ENCODE measurements at regions not wholly inside any gene's neighbourhood (a gene's known extent, or its start where the extent isn't known, plus 50 kb on each side); places are given as distances from the start of the nearest gene placed in this dataset.

DNA sequence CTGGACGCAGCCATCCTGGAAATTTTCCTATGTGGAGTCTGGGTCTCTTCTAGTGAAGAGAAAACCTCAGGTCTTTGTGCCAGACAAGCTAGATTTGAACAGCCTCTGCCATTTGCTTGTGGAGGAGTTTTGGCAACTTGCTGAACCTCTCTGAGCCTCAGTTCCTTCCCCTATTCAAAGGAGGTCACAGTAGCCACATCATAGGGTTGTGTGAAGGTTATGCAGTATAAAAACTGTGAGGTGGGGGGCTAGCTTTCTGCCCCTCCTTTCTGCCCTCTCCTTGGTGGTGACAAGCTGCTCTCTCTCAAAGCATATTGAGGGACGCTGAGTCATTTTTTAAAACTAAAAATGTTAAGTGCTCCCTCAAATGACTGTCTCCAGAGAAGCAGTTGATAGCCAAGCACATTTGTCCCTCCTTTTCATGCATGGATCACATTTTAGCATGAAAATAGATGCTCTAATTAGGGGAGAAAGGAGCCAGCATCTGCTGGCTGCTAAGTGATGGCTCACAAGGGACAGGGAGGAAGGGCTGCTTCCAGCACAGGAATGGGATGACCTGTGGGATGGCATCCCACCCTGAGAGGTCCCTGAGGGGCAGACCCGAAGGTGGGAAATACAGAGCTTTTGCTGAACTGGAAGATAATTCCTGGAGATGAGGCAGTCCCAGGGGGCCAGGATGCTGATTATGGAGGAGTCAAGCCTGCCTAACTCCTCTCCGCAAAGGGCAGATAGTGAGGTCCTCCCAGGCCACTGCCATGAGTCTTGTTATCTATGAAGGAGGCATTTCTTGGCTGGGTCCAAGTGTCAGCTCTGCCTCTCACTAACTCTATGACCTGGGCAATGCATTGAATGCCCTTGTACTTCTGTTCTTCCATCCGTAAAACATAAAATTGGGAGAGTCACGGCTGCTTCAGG lies 218.8 kb downstream of the RAB11FIP4 start:
- intact Hi-C loops (cut with DNase I) = no loop called here
- TF ChIP-seq, protein P1, sequence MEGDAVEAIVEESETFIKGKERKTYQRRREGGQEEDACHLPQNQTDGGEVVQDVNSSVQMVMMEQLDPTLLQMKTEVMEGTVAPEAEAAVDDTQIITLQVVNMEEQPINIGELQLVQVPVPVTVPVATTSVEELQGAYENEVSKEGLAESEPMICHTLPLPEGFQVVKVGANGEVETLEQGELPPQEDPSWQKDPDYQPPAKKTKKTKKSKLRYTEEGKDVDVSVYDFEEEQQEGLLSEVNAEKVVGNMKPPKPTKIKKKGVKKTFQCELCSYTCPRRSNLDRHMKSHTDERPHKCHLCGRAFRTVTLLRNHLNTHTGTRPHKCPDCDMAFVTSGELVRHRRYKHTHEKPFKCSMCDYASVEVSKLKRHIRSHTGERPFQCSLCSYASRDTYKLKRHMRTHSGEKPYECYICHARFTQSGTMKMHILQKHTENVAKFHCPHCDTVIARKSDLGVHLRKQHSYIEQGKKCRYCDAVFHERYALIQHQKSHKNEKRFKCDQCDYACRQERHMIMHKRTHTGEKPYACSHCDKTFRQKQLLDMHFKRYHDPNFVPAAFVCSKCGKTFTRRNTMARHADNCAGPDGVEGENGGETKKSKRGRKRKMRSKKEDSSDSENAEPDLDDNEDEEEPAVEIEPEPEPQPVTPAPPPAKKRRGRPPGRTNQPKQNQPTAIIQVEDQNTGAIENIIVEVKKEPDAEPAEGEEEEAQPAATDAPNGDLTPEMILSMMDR (IDR thresholded peaks at IDR 0.05) = no peak

DNA sequence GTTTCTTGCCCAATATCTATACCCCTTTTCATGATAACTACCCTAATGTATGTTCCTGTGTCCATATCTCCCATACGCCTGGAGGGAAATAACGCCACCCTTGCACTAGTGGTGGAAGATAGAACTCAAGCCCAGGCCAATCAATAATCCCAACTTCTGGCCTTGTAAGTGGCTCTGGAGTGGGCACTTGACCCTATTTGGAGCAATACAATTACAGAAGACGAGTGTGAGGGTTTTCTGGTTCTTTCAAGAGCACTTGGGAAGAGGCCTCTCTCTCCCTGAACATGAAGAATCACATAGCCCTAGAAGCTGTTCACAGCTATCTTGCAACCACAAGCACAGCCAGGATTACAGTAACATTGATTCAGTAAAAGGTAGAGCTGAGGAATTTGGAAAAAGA lies 217.9 kb downstream of the RAB11FIP4 start:
- 95 to 99% (median 97%) methylated on average over 3 of the region's 3 CpGs for WGBS, 3 donors
- Histone ChIP-seq H3K4me3 (no peak overlapping the region), H3K4me1 (no peaks in the 10 kb centered on the region), H3K36me3 (ENCODE audit: insufficient read depth in 1 of 2, low read depth in 1 of 2) (no peaks in the 10 kb centered on the region), H3K27me3 (ENCODE audit: insufficient read depth in 3 of 3, low read length in 2 of 3) (no peaks in the 10 kb centered on the region), H3K9me3 (no peaks in the 10 kb centered on the region), H3K27ac (no peak overlapping the region)
- TF ChIP-seq, protein P1 (IDR thresholded peaks at IDR 0.05) = no peak
- DNase-seq (no peak), ATAC-seq (no peak)
- intact Hi-C loops (cut with DNase I) = no loop called here

More for the DNA sequence above, 218.8 kb downstream of the RAB11FIP4 start:
- H3K4me3 ChIP-seq = no peak overlapping the region
- H3K36me3 ChIP-seq (ENCODE audit: insufficient read depth in 1 of 2, low read depth in 1 of 2) = no peaks in the 10 kb centered on the region
- H3K4me1 ChIP-seq = no peaks in the 10 kb centered on the region
- H3K27me3 ChIP-seq (ENCODE audit: insufficient read depth in 3 of 3, low read length in 2 of 3) = no peaks in the 10 kb centered on the region
- H3K9me3 ChIP-seq = no peaks in the 10 kb centered on the region
- ATAC-seq = no peak
- H3K27ac ChIP-seq = no peak overlapping the region
- no peak for DNase-seq
- 65 to 80% (median 69%) methylated on average over 6 of the region's 6 CpGs for WGBS, 3 donors

DNA sequence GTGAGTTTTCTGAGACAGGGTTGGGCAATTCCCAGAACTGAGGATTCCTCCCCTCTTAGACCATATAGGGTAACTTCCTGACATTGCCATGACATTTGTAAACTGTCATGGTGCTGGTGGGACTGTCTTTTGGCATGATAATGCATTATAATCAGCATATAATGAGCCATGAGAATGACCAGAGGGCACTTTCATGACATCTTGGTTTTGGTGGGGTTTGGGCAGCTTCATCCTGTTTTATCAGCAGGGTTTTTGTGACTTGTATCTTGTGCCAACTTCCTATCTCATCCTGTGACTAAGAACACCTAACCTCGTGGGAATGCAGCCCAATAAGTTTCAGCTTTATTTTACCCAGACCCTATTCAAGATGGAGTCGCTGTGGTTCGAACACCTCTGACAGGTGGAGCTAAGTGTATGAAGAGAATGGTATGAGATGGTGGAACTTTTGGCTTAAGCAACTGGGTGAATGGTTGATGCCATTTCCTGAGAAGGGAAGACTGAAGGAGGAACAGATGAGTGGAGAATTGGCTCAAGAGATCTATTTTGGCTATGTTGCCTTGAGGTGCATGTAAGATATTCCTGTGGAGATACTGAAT lies 217.3 kb downstream of the RAB11FIP4 start:
- Histone ChIP-seq H3K27ac (no peak overlapping the region), H3K36me3 (ENCODE audit: insufficient read depth in 1 of 2, low read depth in 1 of 2) (no peaks in the 10 kb centered on the region), H3K9me3 (no peaks in the 10 kb centered on the region), H3K4me3 (no peak overlapping the region), H3K27me3 (ENCODE audit: insufficient read depth in 3 of 3, low read length in 2 of 3) (no peaks in the 10 kb centered on the region), H3K4me1 (no peaks in the 10 kb centered on the region)
- intact Hi-C loops (cut with DNase I) = no loop called here
- ATAC-seq (no peak), DNase-seq (no peak)
- TF ChIP-seq, protein P1 (IDR thresholded peaks at IDR 0.05) = no peak
- WGBS, 3 donors = 82 to 88% (median 84%) methylated on average over 3 of the region's 3 CpGs

DNA sequence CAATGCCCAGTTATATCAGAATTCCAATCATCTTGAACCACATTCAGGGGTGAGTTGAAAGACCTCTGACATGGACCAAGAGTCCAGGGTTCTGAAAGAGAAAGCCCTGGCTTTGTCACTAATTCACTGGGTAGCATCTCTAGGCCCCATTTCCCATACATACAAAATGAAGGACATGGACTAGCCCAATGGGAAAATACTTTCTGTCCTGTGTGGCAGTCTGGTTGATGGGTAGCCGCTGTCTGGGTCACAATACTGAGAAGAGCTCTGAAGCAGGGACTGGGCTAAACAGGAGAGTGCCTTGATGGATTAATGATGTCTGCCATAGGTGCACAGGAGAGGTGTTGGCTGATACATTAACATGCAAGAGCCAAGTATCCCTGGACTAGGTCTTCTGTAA lies 214.3 kb downstream of the RAB11FIP4 start:
- H3K4me3 ChIP-seq = no peak overlapping the region
- TF ChIP-seq, protein P1 (IDR thresholded peaks at IDR 0.05) = no peak
- no peaks in the 10 kb centered on the region for H3K4me1 ChIP-seq
- H3K27ac ChIP-seq = no peak overlapping the region
- DNase-seq = no peak
- intact Hi-C loops (cut with DNase I) = no loop called here
- H3K9me3 ChIP-seq = no peaks in the 10 kb centered on the region
- no peaks in the 10 kb centered on the region for H3K27me3 ChIP-seq (ENCODE audit: insufficient read depth in 3 of 3, low read length in 2 of 3)
- H3K36me3 ChIP-seq (ENCODE audit: insufficient read depth in 1 of 2, low read depth in 1 of 2) = no peaks in the 10 kb centered on the region
- WGBS, 3 donors = 92 to 100% (median 96%) methylated on average over 1 of the region's 1 CpG
- ATAC-seq = no peak

Data from psoas muscle (tissue), 7 donors.